Upper lobe of left lung (tissue), 6 donors: ENCODE measurements at regions not wholly inside any gene's neighbourhood (a gene's known extent, or its start where the extent isn't known, plus 50 kb on each side); places are given as distances from the start of the nearest gene placed in this dataset.

Experiments
- ATAC-seq, 2 donors: fragments of 200-7000 bp; cut with Tn5 transposase; one replicate each; pipeline ENCODE4 v1.9.1; 2022; ENCODE audit warnings: mild to moderate bottlenecking in 2 of 2, moderate library complexity in 2 of 2; ENCODE audit not compliant: low FRiP score in 2 of 2
- DNase-seq, 2 donors: peaks; one replicate each; pipeline ENCODE4 v3.0.0-alpha.2; 2019 to 2020
- H3K27ac ChIP-seq, 4 donors: fragments of 200-600 bp; sonication (generic); one replicate each; pipeline ENCODE4 v1.5.1; 2016 to 2019
- H3K27me3 ChIP-seq, 4 donors: fragments of 200-600 bp; sonication (generic); one replicate each; pipeline ENCODE4 v1.5.1; 2017 to 2019
- H3K36me3 ChIP-seq, 4 donors: fragments of 200-600 bp; sonication (generic); one replicate each; pipeline ENCODE4 v1.5.1; 2016 to 2019
- H3K4me1 ChIP-seq, 4 donors: fragments of 200-600 bp; sonication (generic); one replicate each; pipeline ENCODE4 v1.5.1; 2018 to 2019
- H3K4me3 ChIP-seq, 4 donors: fragments of 200-600 bp; sonication (generic); one replicate each; pipeline ENCODE4 v1.5.1; 2017 to 2019; ENCODE audit warnings: mild to moderate bottlenecking in 2 of 4, moderate library complexity in 1 of 4
- H3K9me3 ChIP-seq, 4 donors: fragments of 200-600 bp; sonication (generic); one replicate each; pipeline ENCODE4 v1.5.1; 2018 to 2019
- EP300 ChIP-seq, 4 donors: sonication (generic); formaldehyde crosslinking; IDR thresholded peaks; one replicate each; pipeline ENCODE4 v1.5.1; 2017; ENCODE audit warnings: antibody characterized with exemption in 4 of 4, control low read depth in 2 of 4
- POLR2A ChIP-seq, 4 donors: fragments of 450-650 bp; IDR thresholded peaks; one replicate each; pipeline ENCODE4 v1.5.1; 2016 to 2017; ENCODE audit warnings: antibody characterized with exemption in 4 of 4, mild to moderate bottlenecking in 2 of 4
- POLR2AphosphoS5 ChIP-seq, 2 donors: sonication (generic); formaldehyde crosslinking; IDR thresholded peaks; one replicate each; pipeline ENCODE4 v1.5.1; 2017; ENCODE audit warnings: antibody characterized with exemption in 2 of 2
- WGBS, 2 donors: methylation state at CpG; one replicate each; pipeline ENCODE4 v1.1.5; 2017 to 2018; 5-methylcytosine and 5-hydroxymethylcytosine counted together
- TF ChIP-seq, protein P1 (sequence below), 6 experiments: fragments of 450-650 bp in 4 of 6; fragments of 200-600 bp in 2 of 6; sonication (generic) in 2 of 6; IDR thresholded peaks; one replicate each; pipeline ENCODE4 v1.5.1; 2016 to 2019; ENCODE audit warnings: antibody characterized with exemption in 6 of 6
- donor health status: DM: no; HTN: no; CAD: no; lungs with moderate emphysema.
- donor health status: DM: no; HTN: yes; CAD: no; lungs with severe emphysema.

- WGBS, 2 donors = 79 to 91% methylated on average over 3 of the region's 3 CpGs
- DNase-seq = no peak
- H3K27me3 ChIP-seq = no peaks in the 10 kb centered on the region
- H3K27ac ChIP-seq = no peak overlapping the region
- H3K36me3 ChIP-seq = no peaks in the 10 kb centered on the region
- TF ChIP-seq EP300 (IDR thresholded peaks at IDR 0.05) = no peak
- H3K4me1 ChIP-seq = no peaks in the 10 kb centered on the region
- no peak for ATAC-seq
- H3K9me3 ChIP-seq = peaks cover 0 to 16% (median 5%) of the 10 kb centered on the region in 4 donors
- no peak overlapping the region for H3K4me3 ChIP-seq
These were observed 396.2 kb downstream of the KCTD16 start for GRCh38 chr5:144566747-144567420.

GRCh38 chr5:144549580-144549979 is 378.9 kb downstream of the KCTD16 start:
- no peak overlapping the region for H3K27ac ChIP-seq
- H3K9me3 ChIP-seq = no peaks in the 10 kb centered on the region
- H3K4me3 ChIP-seq = no peak overlapping the region
- H3K27me3 ChIP-seq = no peaks in the 10 kb centered on the region
- no peak for DNase-seq
- ATAC-seq = peak in 1 of 2 donors; percentile 52
- no peaks in the 10 kb centered on the region for H3K36me3 ChIP-seq
- no peak for TF ChIP-seq POLR2A (IDR thresholded peaks at IDR 0.05)
- TF ChIP-seq EP300 (IDR thresholded peaks at IDR 0.05) = no peak
- TF ChIP-seq POLR2AphosphoS5 (IDR thresholded peaks at IDR 0.05) = no peak
- TF ChIP-seq, protein P1, sequence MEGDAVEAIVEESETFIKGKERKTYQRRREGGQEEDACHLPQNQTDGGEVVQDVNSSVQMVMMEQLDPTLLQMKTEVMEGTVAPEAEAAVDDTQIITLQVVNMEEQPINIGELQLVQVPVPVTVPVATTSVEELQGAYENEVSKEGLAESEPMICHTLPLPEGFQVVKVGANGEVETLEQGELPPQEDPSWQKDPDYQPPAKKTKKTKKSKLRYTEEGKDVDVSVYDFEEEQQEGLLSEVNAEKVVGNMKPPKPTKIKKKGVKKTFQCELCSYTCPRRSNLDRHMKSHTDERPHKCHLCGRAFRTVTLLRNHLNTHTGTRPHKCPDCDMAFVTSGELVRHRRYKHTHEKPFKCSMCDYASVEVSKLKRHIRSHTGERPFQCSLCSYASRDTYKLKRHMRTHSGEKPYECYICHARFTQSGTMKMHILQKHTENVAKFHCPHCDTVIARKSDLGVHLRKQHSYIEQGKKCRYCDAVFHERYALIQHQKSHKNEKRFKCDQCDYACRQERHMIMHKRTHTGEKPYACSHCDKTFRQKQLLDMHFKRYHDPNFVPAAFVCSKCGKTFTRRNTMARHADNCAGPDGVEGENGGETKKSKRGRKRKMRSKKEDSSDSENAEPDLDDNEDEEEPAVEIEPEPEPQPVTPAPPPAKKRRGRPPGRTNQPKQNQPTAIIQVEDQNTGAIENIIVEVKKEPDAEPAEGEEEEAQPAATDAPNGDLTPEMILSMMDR (IDR thresholded peaks at IDR 0.05) = no peak
- no peaks in the 10 kb centered on the region for H3K4me1 ChIP-seq
- 46 to 59% methylated on average over 3 of the region's 3 CpGs for WGBS, 2 donors

DNA sequence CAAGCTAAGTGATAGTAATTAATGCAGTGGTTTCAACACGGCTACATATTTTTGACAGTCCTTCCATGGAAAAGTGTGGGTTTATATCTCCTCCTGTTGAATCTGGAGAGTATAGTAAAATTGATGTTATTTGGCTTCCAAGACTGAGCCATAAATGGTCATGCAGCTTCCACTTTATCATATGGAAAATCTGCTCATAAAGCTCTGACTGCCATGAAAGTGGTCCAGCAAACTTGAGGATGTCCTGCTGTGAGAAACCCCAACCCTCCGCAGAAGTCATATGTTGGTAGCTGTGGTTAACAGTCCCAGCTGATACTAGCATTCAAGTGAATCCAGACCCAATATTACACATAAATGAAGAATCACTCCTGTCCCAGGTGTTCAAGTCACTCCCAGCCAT is 378.3 kb downstream of the KCTD16 start:
- H3K9me3 ChIP-seq = no peaks in the 10 kb centered on the region
- TF ChIP-seq EP300 (IDR thresholded peaks at IDR 0.05) (no peak), POLR2A (IDR thresholded peaks at IDR 0.05) (no peak), POLR2AphosphoS5 (IDR thresholded peaks at IDR 0.05) (no peak)
- no peaks in the 10 kb centered on the region for H3K4me1 ChIP-seq
- WGBS, 2 donors = 66 to 83% methylated on average over 2 of the region's 2 CpGs
- H3K36me3 ChIP-seq = no peaks in the 10 kb centered on the region
- DNase-seq (no peak), ATAC-seq (no peak)
- H3K4me3 ChIP-seq = no peak overlapping the region
- no peaks in the 10 kb centered on the region for H3K27me3 ChIP-seq
- no peak overlapping the region for H3K27ac ChIP-seq

- DNase-seq = no peak
- Histone ChIP-seq H3K27me3 (no peaks in the 10 kb centered on the region), H3K9me3 (no peaks in the 10 kb centered on the region), H3K27ac (no peak overlapping the region), H3K4me3 (no peak overlapping the region), H3K36me3 (no peaks in the 10 kb centered on the region), H3K4me1 (no peaks in the 10 kb centered on the region)
- TF ChIP-seq EP300 (IDR thresholded peaks at IDR 0.05) (no peak), POLR2A (IDR thresholded peaks at IDR 0.05) (no peak), POLR2AphosphoS5 (IDR thresholded peaks at IDR 0.05) (no peak)
- TF ChIP-seq, protein P1 (IDR thresholded peaks at IDR 0.05) = no peak
- 84 to 96% methylated on average over 1 of the region's 1 CpG for WGBS, 2 donors
- no peak for ATAC-seq
These were observed 376.4 kb downstream of the KCTD16 start for GRCh38 chr5:144547098-144547499.

DNA sequence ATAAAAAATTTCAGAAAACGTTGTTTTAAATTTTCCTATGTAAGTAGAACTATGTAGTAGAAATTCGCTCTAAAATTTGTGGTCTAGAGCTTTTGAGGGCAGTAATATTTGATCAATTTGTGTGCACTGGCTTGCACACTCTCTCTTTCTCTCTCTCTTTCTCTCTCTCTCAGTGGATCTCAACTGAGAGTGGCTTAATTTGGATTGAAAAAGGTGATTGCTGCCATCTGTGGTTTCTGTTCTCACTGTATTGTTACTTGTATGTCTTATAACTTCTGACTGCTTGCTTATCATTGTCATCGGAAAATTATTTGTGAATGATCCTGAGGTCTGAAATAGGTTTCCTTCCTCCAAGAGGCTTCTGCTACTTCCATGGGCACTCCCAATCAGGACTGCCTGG is 368.2 kb downstream of the KCTD16 start:
- no peaks in the 10 kb centered on the region for H3K4me1 ChIP-seq
- H3K36me3 ChIP-seq = no peaks in the 10 kb centered on the region
- H3K9me3 ChIP-seq = peaks cover 0 to 4% (median 0%) of the 10 kb centered on the region in 4 donors
- no peak for ATAC-seq
- WGBS, 2 donors = 78% methylated on average over 3 of the region's 3 CpGs
- no peaks in the 10 kb centered on the region for H3K27me3 ChIP-seq
- H3K4me3 ChIP-seq = no peak overlapping the region
- TF ChIP-seq POLR2AphosphoS5 (IDR thresholded peaks at IDR 0.05) (no peak), POLR2A (IDR thresholded peaks at IDR 0.05) (no peak), EP300 (IDR thresholded peaks at IDR 0.05) (no peak)
- TF ChIP-seq, protein P1 (IDR thresholded peaks at IDR 0.05) = no peak
- no peak overlapping the region for H3K27ac ChIP-seq
- DNase-seq = no peak
